ENCODE measurements at regions not wholly inside any gene's neighbourhood (a gene's known extent, or its start where the extent isn't known, plus 50 kb on each side); places are given as distances from the start of the nearest gene placed in this dataset.

- no peaks in the 10 kb centered on the region for H3K36me3 ChIP-seq (ENCODE audit: control insufficient read depth, insufficient read depth, low read length)
- H4K20me1 ChIP-seq (ENCODE audit: control insufficient read depth, extremely low read depth, insufficient read depth, low read length) = no peaks in the 10 kb centered on the region
- H3K9me3 ChIP-seq (ENCODE audit: control insufficient read depth, insufficient read depth, low read depth, low read length) = no peaks in the 10 kb centered on the region
- peak; percentile 76 to 78 for DNase-seq (ENCODE audit: low read depth in 2 of 2)
- peak overlapping the region; percentile 93 for H2AFZ ChIP-seq (ENCODE audit: low read length)
- no peak overlapping the region for H3K9ac ChIP-seq (ENCODE audit: insufficient read depth, low read length)
- peak overlapping the region; percentile 86 for H3K4me2 ChIP-seq (ENCODE audit: extremely low read depth, insufficient read depth, low read length)
- no peak overlapping the region for H3K27ac ChIP-seq (ENCODE audit: insufficient read depth, low read length)
- no peaks in the 10 kb centered on the region for H3K79me2 ChIP-seq (ENCODE audit: control insufficient read depth, insufficient read depth, low read length)
- TF ChIP-seq, protein P1, sequence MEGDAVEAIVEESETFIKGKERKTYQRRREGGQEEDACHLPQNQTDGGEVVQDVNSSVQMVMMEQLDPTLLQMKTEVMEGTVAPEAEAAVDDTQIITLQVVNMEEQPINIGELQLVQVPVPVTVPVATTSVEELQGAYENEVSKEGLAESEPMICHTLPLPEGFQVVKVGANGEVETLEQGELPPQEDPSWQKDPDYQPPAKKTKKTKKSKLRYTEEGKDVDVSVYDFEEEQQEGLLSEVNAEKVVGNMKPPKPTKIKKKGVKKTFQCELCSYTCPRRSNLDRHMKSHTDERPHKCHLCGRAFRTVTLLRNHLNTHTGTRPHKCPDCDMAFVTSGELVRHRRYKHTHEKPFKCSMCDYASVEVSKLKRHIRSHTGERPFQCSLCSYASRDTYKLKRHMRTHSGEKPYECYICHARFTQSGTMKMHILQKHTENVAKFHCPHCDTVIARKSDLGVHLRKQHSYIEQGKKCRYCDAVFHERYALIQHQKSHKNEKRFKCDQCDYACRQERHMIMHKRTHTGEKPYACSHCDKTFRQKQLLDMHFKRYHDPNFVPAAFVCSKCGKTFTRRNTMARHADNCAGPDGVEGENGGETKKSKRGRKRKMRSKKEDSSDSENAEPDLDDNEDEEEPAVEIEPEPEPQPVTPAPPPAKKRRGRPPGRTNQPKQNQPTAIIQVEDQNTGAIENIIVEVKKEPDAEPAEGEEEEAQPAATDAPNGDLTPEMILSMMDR (conservative IDR thresholded peaks at IDR 0.05 in 1 of 2, IDR thresholded peaks at IDR 0.05 in 1 of 2; ENCODE audit: low read depth in 1 of 2, low read length in 2 of 2) = no peak
- TF ChIP-seq EZH2 (IDR thresholded peaks at IDR 0.05; ENCODE audit: low read length, missing control alignments) = no peak
- peaks cover 6% of the 10 kb centered on the region for H3K4me1 ChIP-seq (ENCODE audit: control insufficient read depth, extremely low read depth, insufficient read depth, low read length)
- H3K27me3 ChIP-seq (ENCODE audit: control insufficient read depth, insufficient read depth, low read length) = peaks cover 2% of the 10 kb centered on the region
- H3K4me3 ChIP-seq (replicated peaks in 1 of 4; ENCODE audit: control extremely low read depth in 1 of 4, insufficient read depth in 1 of 4, low read depth in 3 of 4, low read length in 4 of 4) = peak overlapping the region in 2 of 4 experiments; percentile 5 to 33
Measured at GRCh38 chr3:197354568-197355001, 56.2 kb upstream of the DLG1 start.

DNA sequence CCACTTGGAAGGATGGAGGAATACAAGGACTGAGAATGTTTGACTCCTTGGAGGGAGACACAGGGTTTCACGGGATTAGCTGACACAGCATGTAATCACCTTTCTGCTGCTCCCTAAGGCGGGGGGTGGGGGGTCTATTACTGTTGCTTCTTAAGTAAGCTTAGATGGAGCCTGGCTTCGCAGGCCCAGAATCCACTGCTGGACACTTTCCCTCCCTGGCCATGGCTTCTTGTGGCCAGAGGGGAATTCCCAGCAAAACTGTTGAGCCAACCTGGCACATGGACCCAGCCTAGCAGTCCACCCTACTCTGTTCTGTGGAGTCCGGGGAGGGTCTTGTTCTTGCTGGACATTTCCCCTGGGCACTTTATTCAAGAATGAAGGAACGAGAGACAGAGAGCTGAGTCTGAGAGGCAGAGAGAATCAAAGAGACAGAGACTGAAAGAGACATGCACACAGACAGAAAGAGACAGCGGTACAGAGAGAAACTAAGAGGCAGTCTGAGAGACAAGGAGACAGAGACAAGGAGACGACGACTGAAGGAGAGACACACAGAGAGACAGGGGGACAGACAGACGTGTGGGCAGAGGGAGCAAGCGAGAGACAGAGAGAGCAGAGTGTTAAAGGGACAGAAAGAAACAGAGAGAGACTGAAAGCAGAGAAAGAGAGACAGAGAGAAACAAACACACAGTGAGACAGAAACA, 55.6 kb upstream of the DLG1 start:
- Histone ChIP-seq H3K27me3 (ENCODE audit: control insufficient read depth, insufficient read depth, low read length) (peaks cover 2% of the 10 kb centered on the region), H3K27ac (ENCODE audit: insufficient read depth, low read length) (no peak overlapping the region), H4K20me1 (ENCODE audit: control insufficient read depth, extremely low read depth, insufficient read depth, low read length) (no peaks in the 10 kb centered on the region), H3K36me3 (ENCODE audit: control insufficient read depth, insufficient read depth, low read length) (no peaks in the 10 kb centered on the region), H3K4me1 (ENCODE audit: control insufficient read depth, extremely low read depth, insufficient read depth, low read length) (peaks cover 6% of the 10 kb centered on the region), H3K9ac (ENCODE audit: insufficient read depth, low read length) (no peak overlapping the region), H3K9me3 (ENCODE audit: control insufficient read depth, insufficient read depth, low read depth, low read length) (no peaks in the 10 kb centered on the region), H2AFZ (ENCODE audit: low read length) (peak overlapping the region; percentile 93), H3K4me3 (replicated peaks in 1 of 4; ENCODE audit: control extremely low read depth in 1 of 4, insufficient read depth in 1 of 4, low read depth in 3 of 4, low read length in 4 of 4) (peak overlapping the region in 2 of 4 experiments; percentile 5 to 33), H3K79me2 (ENCODE audit: control insufficient read depth, insufficient read depth, low read length) (no peaks in the 10 kb centered on the region), H3K4me2 (ENCODE audit: extremely low read depth, insufficient read depth, low read length) (peak overlapping the region; percentile 86)
- DNase-seq (ENCODE audit: low read depth in 2 of 2) = peak in 1 of 2 donors; percentile 10
- TF ChIP-seq EZH2 (IDR thresholded peaks at IDR 0.05; ENCODE audit: low read length, missing control alignments) = no peak
- TF ChIP-seq, protein P1 (conservative IDR thresholded peaks at IDR 0.05 in 1 of 2, IDR thresholded peaks at IDR 0.05 in 1 of 2; ENCODE audit: low read depth in 1 of 2, low read length in 2 of 2) = no peak

DNA sequence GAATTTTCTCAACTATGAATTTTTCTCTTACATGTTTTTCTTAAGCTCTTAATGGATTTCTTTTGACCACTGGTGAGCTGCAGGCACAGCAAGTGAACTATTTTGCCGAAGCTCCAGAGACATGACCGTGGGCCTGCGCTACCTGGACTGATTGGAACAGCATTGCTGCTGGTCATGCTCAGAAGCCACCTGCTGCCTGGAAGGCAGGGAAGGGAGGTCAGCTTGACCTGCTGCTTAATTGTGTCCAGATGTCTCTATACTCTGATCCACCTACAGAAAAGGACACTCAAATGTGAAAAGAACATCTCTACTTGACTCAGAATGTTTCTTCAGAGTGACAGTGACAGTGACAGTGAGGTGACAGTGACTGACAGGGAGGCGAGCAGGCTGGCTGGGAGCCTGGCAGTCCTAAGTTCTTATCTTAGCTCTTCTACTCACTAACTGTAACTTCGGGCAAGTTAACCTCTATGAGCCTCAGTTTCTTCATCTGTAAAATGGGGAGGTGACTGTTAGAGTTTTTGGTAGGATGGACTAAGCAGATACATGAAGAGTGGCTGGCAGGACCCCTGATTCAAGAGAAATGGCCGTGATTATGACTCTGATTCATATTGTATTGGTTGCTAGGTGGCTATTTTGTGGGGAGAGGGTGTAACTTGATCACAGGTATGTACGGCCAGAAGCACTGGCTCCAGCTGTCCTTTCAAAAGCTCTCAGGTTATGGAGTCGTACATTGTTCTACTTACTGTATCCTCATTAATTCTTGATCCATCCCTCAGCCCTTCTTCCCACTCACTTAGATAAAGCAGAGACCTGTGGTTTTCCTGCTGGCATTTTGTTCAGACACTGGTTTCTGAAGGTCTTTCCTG, 54.8 kb upstream of the DLG1 start:
- H3K9me3 ChIP-seq (ENCODE audit: control insufficient read depth, insufficient read depth, low read depth, low read length) = no peaks in the 10 kb centered on the region
- H3K9ac ChIP-seq (ENCODE audit: insufficient read depth, low read length) = no peak overlapping the region
- H3K4me1 ChIP-seq (ENCODE audit: control insufficient read depth, extremely low read depth, insufficient read depth, low read length) = peaks cover 6% of the 10 kb centered on the region
- no peaks in the 10 kb centered on the region for H4K20me1 ChIP-seq (ENCODE audit: control insufficient read depth, extremely low read depth, insufficient read depth, low read length)
- no peaks in the 10 kb centered on the region for H3K79me2 ChIP-seq (ENCODE audit: control insufficient read depth, insufficient read depth, low read length)
- no peak overlapping the region for H3K4me3 ChIP-seq (replicated peaks in 1 of 4; ENCODE audit: control extremely low read depth in 1 of 4, insufficient read depth in 1 of 4, low read depth in 3 of 4, low read length in 4 of 4)
- DNase-seq (ENCODE audit: low read depth in 2 of 2) = peak in 1 of 2 donors; percentile 93
- H3K4me2 ChIP-seq (ENCODE audit: extremely low read depth, insufficient read depth, low read length) = no peak overlapping the region
- H3K27ac ChIP-seq (ENCODE audit: insufficient read depth, low read length) = no peak overlapping the region
- H2AFZ ChIP-seq (ENCODE audit: low read length) = no peak overlapping the region
- H3K36me3 ChIP-seq (ENCODE audit: control insufficient read depth, insufficient read depth, low read length) = no peaks in the 10 kb centered on the region
- H3K27me3 ChIP-seq (ENCODE audit: control insufficient read depth, insufficient read depth, low read length) = peaks cover 2% of the 10 kb centered on the region
- TF ChIP-seq EZH2 (IDR thresholded peaks at IDR 0.05; ENCODE audit: low read length, missing control alignments) = no peak
- TF ChIP-seq, protein P1 (conservative IDR thresholded peaks at IDR 0.05 in 1 of 2, IDR thresholded peaks at IDR 0.05 in 1 of 2; ENCODE audit: low read depth in 1 of 2, low read length in 2 of 2) = no peak

Measured in fibroblast of lung (primary cell).